HG02588 (cell line): ENCODE measurements at regions not wholly inside any gene's neighbourhood (a gene's known extent, or its start where the extent isn't known, plus 50 kb on each side); places are given as distances from the start of the nearest gene placed in this dataset.
"Not testable (repeated sequence)": the region's sequence is repeated elsewhere in the genome, so short reads cannot be mapped to it uniquely, and the experiment has no call there.

Experiments used
- ATAC-seq: cut with Tn5 transposase; IDR thresholded peaks from one replicate; pipeline ENCODE4 v1.9.1; 2021; ENCODE audit warnings: mild to moderate bottlenecking, moderate library complexity; ENCODE audit not compliant: unreplicated experiment

- no peak for ATAC-seq
Observed at GRCh38 chr2:212791569-212791968, 253.0 kb upstream of the ERBB4 start.

DNA sequence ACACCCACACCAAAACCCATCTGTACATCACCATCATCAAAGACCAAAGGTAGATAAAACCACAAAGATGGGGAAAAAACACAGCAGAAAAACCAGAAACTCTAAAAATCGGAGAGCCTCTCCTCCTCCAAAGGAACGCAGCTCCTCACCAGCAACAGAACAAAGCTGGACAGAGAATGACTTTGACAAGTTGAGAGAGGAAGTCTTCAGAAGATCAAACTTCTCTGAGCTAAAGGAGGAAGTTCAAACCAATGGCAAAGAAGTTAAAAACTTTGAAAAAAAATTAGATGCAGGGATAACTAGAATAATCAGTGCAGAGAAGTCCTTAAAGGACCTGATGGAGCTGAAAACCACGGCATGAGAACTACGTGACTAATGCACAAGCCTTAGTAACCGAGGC lies 247.5 kb upstream of the ERBB4 start:
- ATAC-seq, result not testable (repeated sequence)

DNA sequence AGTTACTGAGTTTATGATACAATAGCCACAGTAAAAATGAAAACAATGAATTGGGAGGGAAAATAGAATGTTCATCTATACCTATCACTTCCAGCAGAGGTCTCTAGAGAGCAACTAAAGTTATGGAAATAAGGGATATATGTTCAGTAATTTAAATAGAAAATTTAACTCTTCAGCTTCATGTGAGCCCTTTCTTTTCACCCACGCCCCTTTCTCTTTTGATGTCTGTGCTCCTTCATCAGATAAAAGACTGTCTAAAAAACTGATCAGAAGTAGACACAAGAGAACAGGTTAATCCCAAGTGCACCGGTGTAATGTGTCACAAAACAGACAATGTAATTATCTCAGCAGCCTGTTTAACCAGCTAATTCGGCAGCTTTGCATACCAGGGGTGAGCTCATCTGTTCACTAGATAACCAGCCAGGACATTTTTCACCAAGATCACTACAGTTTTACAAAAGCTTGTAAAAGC lies 238.5 kb upstream of the ERBB4 start:
- ATAC-seq, result no peak

GRCh38 chr2:212773808-212774339 lies 235.3 kb upstream of the ERBB4 start:
- ATAC-seq, result no peak

DNA sequence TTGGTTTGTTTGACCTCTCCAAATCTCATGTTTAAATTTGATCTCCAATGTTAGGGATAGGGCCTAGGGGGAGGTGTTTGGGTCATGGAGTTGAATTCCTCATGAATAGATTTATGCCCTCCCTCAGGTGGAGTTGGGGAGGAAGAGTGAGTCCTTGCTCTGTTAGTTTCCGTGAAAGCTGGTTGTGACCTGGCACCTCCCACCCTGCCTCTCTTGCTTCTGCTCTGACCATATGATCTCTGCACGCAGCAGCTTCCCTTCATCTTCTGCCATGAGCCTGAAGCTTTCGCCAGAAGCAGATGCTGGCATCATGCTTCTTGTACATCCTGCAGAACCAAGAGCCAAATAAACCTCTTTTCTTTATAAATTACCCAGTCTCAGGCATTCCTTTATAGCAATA lies 231.6 kb upstream of the ERBB4 start:
- ATAC-seq, result no peak

DNA sequence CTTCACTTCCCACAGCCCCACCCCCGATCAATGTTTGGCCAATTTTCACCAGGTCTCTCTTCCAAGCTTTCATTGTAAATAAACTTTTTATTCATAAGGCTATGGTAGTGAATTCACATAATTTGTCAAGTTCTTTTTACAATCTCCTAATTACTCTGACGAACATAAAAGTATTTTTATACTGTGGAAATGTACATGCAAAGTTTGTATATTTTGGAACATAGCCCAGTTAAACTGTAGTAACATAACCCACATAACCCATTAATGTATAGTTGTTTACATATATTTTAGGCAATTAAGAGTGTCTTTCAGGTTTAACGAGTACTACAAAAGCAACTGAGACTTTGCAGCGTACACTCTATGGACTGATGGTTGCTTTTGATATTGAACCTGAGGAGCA lies 228.3 kb upstream of the ERBB4 start:
- ATAC-seq, result no peak

GRCh38 chr2:212752730-212753351 lies 214.2 kb upstream of the ERBB4 start:
- no peak for ATAC-seq

- peak; percentile 96 for ATAC-seq
Observed at GRCh38 chr2:212745359-212745758, 206.8 kb upstream of the ERBB4 start.

DNA sequence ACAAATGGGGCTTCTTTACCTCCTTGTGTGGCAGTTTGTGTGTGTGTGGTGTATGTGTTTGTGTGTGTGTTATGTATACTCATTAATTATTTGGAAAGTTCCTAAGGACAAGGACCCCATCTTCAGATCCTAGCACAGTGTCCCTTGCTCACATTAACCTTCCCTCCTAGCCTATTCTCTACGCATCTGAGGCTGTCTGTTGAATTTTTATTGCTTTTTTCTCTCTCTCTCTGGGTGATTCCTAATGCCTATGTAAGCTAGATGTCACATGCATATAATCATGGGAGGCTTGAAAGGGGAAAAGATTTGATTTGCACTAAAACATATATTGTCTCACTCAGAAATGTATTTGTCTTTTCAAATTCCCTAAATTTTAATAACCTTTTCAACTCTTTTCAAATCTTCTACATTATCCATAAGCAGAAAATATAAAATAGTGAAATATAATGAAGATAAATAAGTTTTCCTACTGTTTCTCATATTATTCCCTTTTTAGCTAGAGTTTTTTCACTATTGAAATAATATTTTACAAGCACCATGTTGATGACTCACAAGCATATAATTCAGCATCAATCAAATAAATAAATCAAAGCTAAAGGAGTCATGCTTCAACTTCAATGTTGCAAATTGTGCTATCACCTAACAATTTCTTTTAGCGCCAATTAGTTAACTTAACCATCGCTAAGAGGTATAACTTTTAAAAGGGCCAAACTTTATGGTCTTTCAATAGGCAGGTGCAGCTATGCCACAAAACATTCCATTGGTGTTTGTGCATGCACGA lies 199.0 kb upstream of the ERBB4 start:
- ATAC-seq, result no peak

DNA sequence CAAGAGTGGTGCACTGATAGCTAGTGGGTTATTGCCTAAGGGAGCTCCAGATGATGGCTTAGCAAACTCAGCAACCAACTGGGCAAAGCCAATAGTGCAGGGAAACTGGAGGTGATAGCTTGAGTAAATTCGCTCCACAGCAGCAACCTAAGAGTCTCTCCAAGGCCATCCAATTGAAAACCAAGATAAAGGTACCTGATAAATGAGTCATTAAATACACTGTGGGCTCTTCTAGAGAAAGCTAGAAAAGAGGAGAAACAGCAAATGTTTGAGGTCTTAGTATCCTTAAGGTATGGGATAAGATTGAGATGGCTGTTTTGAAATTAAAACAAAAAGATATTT lies 197.8 kb upstream of the ERBB4 start:
- no peak for ATAC-seq

DNA sequence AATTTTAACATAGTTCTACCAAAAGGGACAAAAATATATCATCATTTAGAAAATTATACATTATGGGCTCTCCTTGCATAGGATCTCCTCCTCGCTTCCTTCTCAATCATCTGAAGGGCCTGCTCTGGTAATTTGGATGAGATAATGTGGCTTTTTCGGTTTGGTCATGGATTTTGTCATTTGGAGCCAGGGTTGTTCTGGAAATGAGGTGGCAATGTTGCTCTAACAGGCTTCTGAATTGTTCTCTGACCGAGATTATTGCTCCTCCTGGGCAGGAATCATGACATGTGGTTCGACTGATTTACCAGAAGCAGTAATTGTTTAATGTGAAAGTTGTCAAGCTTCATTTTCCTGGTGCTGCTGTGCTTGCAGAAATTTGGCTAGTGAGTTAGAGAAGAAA lies 194.7 kb upstream of the ERBB4 start:
- ATAC-seq, result peak; percentile 32

- ATAC-seq, result no peak
Observed at GRCh38 chr2:212732860-212733259, 194.3 kb upstream of the ERBB4 start.

- peak; percentile 74 for ATAC-seq
Observed at GRCh38 chr2:212730994-212731393, 192.4 kb upstream of the ERBB4 start.

DNA sequence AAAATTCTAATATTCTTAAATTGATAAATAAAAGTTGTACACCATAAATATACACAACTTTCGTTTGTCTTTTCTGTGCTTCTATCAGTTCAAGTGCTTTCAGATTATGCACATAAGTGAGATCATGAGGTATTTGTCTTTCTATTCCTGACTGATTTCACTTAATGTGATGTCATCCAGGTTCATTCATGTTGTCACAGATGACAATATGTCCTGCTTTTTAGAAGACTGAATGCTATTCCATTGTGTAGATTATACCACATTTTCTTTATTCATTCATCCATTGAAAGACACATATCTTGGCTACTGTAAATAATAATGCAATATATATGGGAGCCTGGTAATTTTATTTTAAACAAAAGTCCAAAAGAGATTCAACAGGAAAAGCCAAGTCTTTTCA lies 190.1 kb upstream of the ERBB4 start:
- no peak for ATAC-seq

GRCh38 chr2:212727751-212728150 lies 189.1 kb upstream of the ERBB4 start:
- ATAC-seq, result peak; percentile 54

- ATAC-seq, result no peak
Observed at GRCh38 chr2:212726403-212726802, 187.8 kb upstream of the ERBB4 start.

- ATAC-seq, result no peak
Observed at GRCh38 chr2:212725180-212725579, 186.6 kb upstream of the ERBB4 start.

DNA sequence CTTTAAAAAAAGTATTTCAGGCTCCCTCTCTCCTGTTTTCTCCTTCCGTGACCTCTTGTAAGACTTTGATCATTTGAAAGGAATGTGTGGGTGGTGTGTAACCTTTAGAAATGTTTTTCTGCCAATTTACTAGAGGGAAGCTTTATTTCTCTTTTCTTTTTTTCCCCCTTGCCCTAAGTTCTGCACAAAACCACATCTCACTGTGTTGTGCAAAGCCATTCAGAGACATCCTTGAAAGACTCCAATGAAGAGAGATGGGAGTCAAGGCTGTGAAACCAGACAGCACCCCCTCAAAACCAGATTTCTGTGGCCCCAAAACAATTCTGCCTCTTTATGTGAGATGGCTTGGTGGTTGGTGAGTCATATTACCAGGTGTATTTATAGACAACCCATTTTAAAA lies 184.6 kb upstream of the ERBB4 start:
- ATAC-seq, result no peak

- ATAC-seq, result no peak
Observed at GRCh38 chr2:212722046-212722445, 183.4 kb upstream of the ERBB4 start.

GRCh38 chr2:212721026-212721451 lies 182.4 kb upstream of the ERBB4 start:
- ATAC-seq, result no peak

GRCh38 chr2:212715411-212715810 lies 176.8 kb upstream of the ERBB4 start:
- ATAC-seq, result not testable (repeated sequence)

DNA sequence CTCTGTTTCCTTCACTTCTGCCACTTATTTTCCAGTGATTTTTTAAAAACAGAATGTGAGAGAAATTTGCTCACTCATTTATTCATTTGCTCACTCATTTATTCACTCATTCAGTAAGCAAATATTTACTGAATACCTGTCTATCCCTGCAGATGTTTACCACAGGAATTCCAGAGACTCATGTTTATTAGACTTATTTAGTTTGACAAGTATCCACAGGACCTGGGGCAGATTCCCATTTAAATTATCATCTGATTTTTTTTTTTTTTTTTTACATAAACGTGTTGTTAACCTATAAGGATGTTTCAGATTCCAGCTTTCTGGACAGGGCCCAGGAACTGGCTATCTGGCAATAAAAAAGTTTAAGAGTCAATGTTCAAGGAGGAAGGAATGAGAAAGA lies 175.1 kb upstream of the ERBB4 start:
- no peak for ATAC-seq
